HUES6 (cell line): ENCODE measurements at regions not wholly inside any gene's neighbourhood (a gene's known extent, or its start where the extent isn't known, plus 50 kb on each side); places are given as distances from the start of the nearest gene placed in this dataset.

ENCODE experiments used
- H3K27ac ChIP-seq: 2 replicates; pipeline ENCODE4 v1.7.0; 2013; ENCODE audit warnings: low read depth, mild to moderate bottlenecking, low read length, inconsistent platforms
- H3K27me3 ChIP-seq: 2 replicates; pipeline ENCODE4 v1.6.1; 2013; ENCODE audit warnings: low read length; ENCODE audit not compliant: control insufficient read depth, insufficient read depth
- H3K36me3 ChIP-seq: 2 replicates; pipeline ENCODE4 v1.6.1; 2013; ENCODE audit warnings: low read length; ENCODE audit not compliant: control insufficient read depth, insufficient read depth
- H3K4me1 ChIP-seq: 2 replicates; pipeline ENCODE4 v1.6.1; 2013; ENCODE audit warnings: low read length; ENCODE audit not compliant: control insufficient read depth, insufficient read depth
- H3K4me3 ChIP-seq: 2 replicates; pipeline ENCODE4 v1.5.1; 2013; ENCODE audit warnings: low read depth, low read length
- H3K9ac ChIP-seq: one replicate; pipeline ENCODE4 v1.6.1; 2013; ENCODE audit warnings: mild to moderate bottlenecking, low read length
- H3K9me3 ChIP-seq: 2 replicates; pipeline ENCODE4 v1.6.1; 2013; ENCODE audit warnings: low read depth, low read length; ENCODE audit not compliant: control insufficient read depth, insufficient read depth

- Histone ChIP-seq H3K36me3 (no peaks in the 10 kb centered on the region), H3K4me3 (no peak overlapping the region), H3K4me1 (peaks cover 6% of the 10 kb centered on the region; the same call in 1 of the 2 replicates), H3K9ac (peak overlapping the region; percentile 46), H3K27me3 (no peaks in the 10 kb centered on the region), H3K9me3 (peaks cover 10% of the 10 kb centered on the region), H3K27ac (no peak overlapping the region; the same call in 1 of the 2 replicates)
Observed at GRCh38 chr3:72152551-72153476, 367.9 kb upstream of the PROK2 start.

- peaks cover 6% of the 10 kb centered on the region; the same call in 1 of the 2 replicates for H3K4me1 ChIP-seq
- no peaks in the 10 kb centered on the region for H3K27me3 ChIP-seq
- no peak overlapping the region for H3K4me3 ChIP-seq
- H3K36me3 ChIP-seq = no peaks in the 10 kb centered on the region
- H3K9me3 ChIP-seq = peaks cover 10% of the 10 kb centered on the region
- H3K27ac ChIP-seq = no peak overlapping the region
- no peak overlapping the region for H3K9ac ChIP-seq
Observed at GRCh38 chr3:72151465-72152238, 366.7 kb upstream of the PROK2 start.

- H3K9me3 ChIP-seq = peaks cover 10% of the 10 kb centered on the region
- no peak overlapping the region for H3K9ac ChIP-seq
- no peaks in the 10 kb centered on the region for H3K27me3 ChIP-seq
- no peak overlapping the region for H3K4me3 ChIP-seq
- no peak overlapping the region for H3K27ac ChIP-seq
- H3K36me3 ChIP-seq = no peaks in the 10 kb centered on the region
- H3K4me1 ChIP-seq = peaks cover 6% of the 10 kb centered on the region; the same call in 1 of the 2 replicates
Observed at GRCh38 chr3:72150634-72151412, 365.9 kb upstream of the PROK2 start.

- H3K9me3 ChIP-seq = peaks cover 10% of the 10 kb centered on the region
Observed at GRCh38 chr3:72149645-72150300, 364.8 kb upstream of the PROK2 start.

GRCh38 chr3:72147600-72147999, 362.7 kb upstream of the PROK2 start:
- peaks cover 3% of the 10 kb centered on the region; the same call in 1 of the 2 replicates for H3K4me1 ChIP-seq
- H3K27me3 ChIP-seq = no peaks in the 10 kb centered on the region
- H3K4me3 ChIP-seq = no peak overlapping the region
- H3K27ac ChIP-seq = no peak overlapping the region
- no peaks in the 10 kb centered on the region for H3K36me3 ChIP-seq
- H3K9me3 ChIP-seq = peaks cover 10% of the 10 kb centered on the region
- no peak overlapping the region for H3K9ac ChIP-seq

More at GRCh38 chr3:72149645-72150300, 364.8 kb upstream of the PROK2 start:
- Histone ChIP-seq H3K4me3 (no peak overlapping the region), H3K27ac (no peak overlapping the region), H3K27me3 (no peaks in the 10 kb centered on the region), H3K9ac (no peak overlapping the region), H3K36me3 (no peaks in the 10 kb centered on the region), H3K4me1 (peaks cover 6% of the 10 kb centered on the region; the same call in 1 of the 2 replicates)

- no peak overlapping the region for H3K27ac ChIP-seq
- no peaks in the 10 kb centered on the region for H3K27me3 ChIP-seq
- no peaks in the 10 kb centered on the region for H3K4me1 ChIP-seq
- no peaks in the 10 kb centered on the region for H3K36me3 ChIP-seq
- H3K4me3 ChIP-seq = no peak overlapping the region
- H3K9ac ChIP-seq = no peak overlapping the region
- H3K9me3 ChIP-seq = peaks cover 15% of the 10 kb centered on the region
Observed at GRCh38 chr3:72145506-72146380, 360.8 kb upstream of the PROK2 start.

- no peak overlapping the region for H3K27ac ChIP-seq
- no peaks in the 10 kb centered on the region for H3K4me1 ChIP-seq
- peaks cover 15% of the 10 kb centered on the region for H3K9me3 ChIP-seq
- no peak overlapping the region for H3K4me3 ChIP-seq
- no peak overlapping the region for H3K9ac ChIP-seq
- H3K36me3 ChIP-seq = no peaks in the 10 kb centered on the region
- no peaks in the 10 kb centered on the region for H3K27me3 ChIP-seq
Observed at GRCh38 chr3:72144773-72145505, 360.0 kb upstream of the PROK2 start.

GRCh38 chr3:72143966-72144717, 359.2 kb upstream of the PROK2 start:
- Histone ChIP-seq H3K9me3 (peaks cover 15% of the 10 kb centered on the region), H3K9ac (no peak overlapping the region), H3K36me3 (no peaks in the 10 kb centered on the region), H3K27me3 (no peaks in the 10 kb centered on the region), H3K4me3 (no peak overlapping the region), H3K4me1 (no peaks in the 10 kb centered on the region), H3K27ac (no peak overlapping the region)

- Histone ChIP-seq H3K27ac (no peak overlapping the region), H3K9me3 (peaks cover 10% of the 10 kb centered on the region), H3K9ac (no peak overlapping the region), H3K36me3 (no peaks in the 10 kb centered on the region), H3K4me3 (no peak overlapping the region), H3K4me1 (no peaks in the 10 kb centered on the region), H3K27me3 (no peaks in the 10 kb centered on the region)
Observed at GRCh38 chr3:72143322-72143721, 358.4 kb upstream of the PROK2 start.
